IMR-90 (cell line): ENCODE measurements at regions not wholly inside any gene's neighbourhood (a gene's known extent, or its start where the extent isn't known, plus 50 kb on each side); places are given as distances from the start of the nearest gene placed in this dataset.

Source experiments
- ATAC-seq: fragments of 200-7000 bp; cut with Tn5 transposase; 2 replicates; pipeline ENCODE4 v1.9.1; 2020; ENCODE audit warnings: low read depth, mild to moderate bottlenecking, moderate library complexity
- BruUV-seq: library from RNA; stranded (reverse); fragments of 400-500 nt; replicated peaks from 2 replicates; lab custom pipeline; 2021; lab: Mats Ljungman, UMichigan
- CTCF ChIA-PET: fragments of 300-600 bp; formaldehyde crosslinking; extraction: SDS; loops from one replicate; lab custom pipeline; 2021; ENCODE audit warnings: antibody characterized with exemption; lab: Yijun Ruan, JAX
- POLR2A ChIA-PET: fragments of 300-600 bp; sonication (Branson Sonifier 250); formaldehyde crosslinking; loops from one replicate; lab custom pipeline; 2022; ENCODE audit warnings: antibody characterized with exemption; ENCODE audit not compliant: unreplicated experiment; lab: Charles Lee
- DNase-seq: peaks from one replicate; pipeline ENCODE4 v3.0.0; 2013
- H2AFZ ChIP-seq: replicated peaks from 2 replicates; pipeline ENCODE3; 2013; ENCODE audit warnings: low read length, mild to moderate bottlenecking; ENCODE audit not compliant: poor library complexity
- H2AK5ac ChIP-seq: 2 replicates; pipeline ENCODE4 v1.6.1; 2013; ENCODE audit warnings: low read depth, low read length, inconsistent platforms
- H2AK9ac ChIP-seq: replicated peaks from 2 replicates; pipeline ENCODE3; 2013; ENCODE audit warnings: mild to moderate bottlenecking, low read depth, low read length, moderate library complexity; ENCODE audit not compliant: poor library complexity
- H2BK120ac ChIP-seq: 2 replicates; pipeline ENCODE4 v1.6.1; 2013; ENCODE audit warnings: low read depth, low read length, inconsistent platforms
- H2BK15ac ChIP-seq: 3 replicates; pipeline ENCODE4 v1.6.1; 2013; ENCODE audit warnings: low read depth, low read length, inconsistent platforms
- H2BK20ac ChIP-seq: 2 replicates; pipeline ENCODE4 v1.6.1; 2013; ENCODE audit warnings: low read depth, mild to moderate bottlenecking, inconsistent platforms, low read length, moderate library complexity
- H2BK5ac ChIP-seq: 2 replicates; pipeline ENCODE4 v1.6.1; 2013; ENCODE audit warnings: mild to moderate bottlenecking, low read depth, low read length, inconsistent platforms; ENCODE audit not compliant: poor library complexity, severe bottlenecking
- H3K14ac ChIP-seq: replicated peaks from 2 replicates; pipeline ENCODE4 v1.6.1; 2013; ENCODE audit warnings: low read depth, low read length, inconsistent platforms
- H3K18ac ChIP-seq: 2 replicates; pipeline ENCODE4 v1.6.1; 2013; ENCODE audit warnings: low read depth, low read length, control low read depth
- H3K23ac ChIP-seq: 2 replicates; pipeline ENCODE4 v1.6.1; 2013; ENCODE audit warnings: low read depth, low read length, inconsistent platforms
- H3K27ac ChIP-seq: 2 replicates; pipeline ENCODE4 v1.5.1; 2013; ENCODE audit warnings: mild to moderate bottlenecking, control low read depth, low read length; ENCODE audit not compliant: insufficient read depth
- H3K27me3 ChIP-seq: 2 replicates; pipeline ENCODE4 v1.6.1; 2013; ENCODE audit warnings: low read length; ENCODE audit not compliant: control insufficient read depth, insufficient read depth
- H3K36me3 ChIP-seq: 2 replicates; pipeline ENCODE4 v1.6.1; 2013; ENCODE audit warnings: low read length, mixed read lengths; ENCODE audit not compliant: control insufficient read depth, insufficient read depth
- H3K4ac ChIP-seq: 2 replicates; pipeline ENCODE4 v1.6.1; 2013; ENCODE audit warnings: low read depth, low read length, inconsistent platforms
- H3K4me1 ChIP-seq: 2 replicates; pipeline ENCODE4 v1.6.1; 2013; ENCODE audit warnings: low read length, mixed read lengths; ENCODE audit not compliant: control insufficient read depth, insufficient read depth
- H3K4me2 ChIP-seq: 2 replicates; pipeline ENCODE4 v1.6.1; 2013; ENCODE audit warnings: low read depth, mild to moderate bottlenecking, control low read depth, low read length, moderate library complexity
- H3K4me3 ChIP-seq: 2 replicates; pipeline ENCODE4 v1.5.1; 2013; ENCODE audit warnings: low read depth, mild to moderate bottlenecking, control low read depth, low read length, moderate library complexity; ENCODE audit not compliant: insufficient read depth
- H3K56ac ChIP-seq: 2 replicates; pipeline ENCODE4 v1.6.1; 2013; ENCODE audit warnings: low read length, inconsistent platforms; ENCODE audit not compliant: insufficient read depth; ENCODE audit errors: extremely low read depth
- H3K79me1 ChIP-seq, 2 experiments: 2 replicates each; pipeline ENCODE4 v1.6.1; 2013; ENCODE audit warnings: low read length in 2 of 2, inconsistent platforms in 1 of 2, low read depth in 1 of 2
- H3K9ac ChIP-seq: 2 replicates; pipeline ENCODE4 v1.6.1; 2013; ENCODE audit warnings: low read depth, low read length, control low read depth
- H3K9me1 ChIP-seq: 2 replicates; pipeline ENCODE4 v1.6.1; 2013; ENCODE audit warnings: low read length, inconsistent platforms; ENCODE audit not compliant: insufficient read depth
- H3K9me3 ChIP-seq: 2 replicates; pipeline ENCODE4 v1.6.1; 2013; ENCODE audit warnings: low read length; ENCODE audit not compliant: control insufficient read depth, insufficient read depth
- H4K20me1 ChIP-seq: 2 replicates; pipeline ENCODE4 v1.6.1; 2013; ENCODE audit warnings: low read length, inconsistent platforms; ENCODE audit not compliant: insufficient read depth
- H4K5ac ChIP-seq: 2 replicates; pipeline ENCODE4 v1.6.1; 2013; ENCODE audit warnings: mild to moderate bottlenecking, low read depth, low read length, control low read depth
- H4K8ac ChIP-seq, 2 experiments: 2 replicates each; pipeline ENCODE4 v1.6.1; 2013; ENCODE audit warnings: low read depth in 2 of 2, low read length in 2 of 2, control low read depth in 1 of 2, inconsistent platforms in 1 of 2
- H4K91ac ChIP-seq: 2 replicates; pipeline ENCODE4 v1.6.1; 2013; ENCODE audit warnings: low read depth, low read length, inconsistent platforms; ENCODE audit not compliant: insufficient read depth
- CEBPB ChIP-seq: IDR thresholded peaks from 2 replicates; pipeline ENCODE4 v1.6.1; 2012; ENCODE audit warnings: low read depth, low read length, improper control_type of control experiment
- CHD1 ChIP-seq: IDR thresholded peaks from 2 replicates; pipeline ENCODE4 v1.6.1; 2012; ENCODE audit warnings: low read depth, low read length, improper control_type of control experiment
- CTCF ChIP-seq: conservative IDR thresholded peaks from 2 replicates; pipeline ENCODE4 v1.5.1; 2012; ENCODE audit warnings: mild to moderate bottlenecking, low read depth, low read length, improper control_type of control experiment
- ELK1 ChIP-seq: fragments of 150-350 bp; IDR thresholded peaks from 2 replicates; pipeline ENCODE4 v1.6.1; 2016; ENCODE audit warnings: low read depth, mild to moderate bottlenecking, low read length, moderate library complexity, borderline replicate concordance
- FOS ChIP-seq: fragments of 150-350 bp; IDR thresholded peaks from 2 replicates; pipeline ENCODE4 v1.6.1; 2016; ENCODE audit warnings: low read depth, low read length
- MAFK ChIP-seq: IDR thresholded peaks from 2 replicates; pipeline ENCODE4 v1.6.1; 2012; ENCODE audit warnings: low read depth, low read length, improper control_type of control experiment
- MAZ ChIP-seq: IDR thresholded peaks from 2 replicates; pipeline ENCODE4 v1.6.1; 2012; ENCODE audit warnings: low read depth, mild to moderate bottlenecking, low read length, improper control_type of control experiment, moderate library complexity, borderline replicate concordance
- MXI1 ChIP-seq: IDR thresholded peaks from 2 replicates; pipeline ENCODE4 v1.6.1; 2012; ENCODE audit warnings: low read depth, mild to moderate bottlenecking, low read length, moderate library complexity, borderline replicate concordance
- NFE2L2 ChIP-seq: fragments of 150-350 bp; IDR thresholded peaks from 2 replicates; pipeline ENCODE4 v1.6.1; 2016; ENCODE audit warnings: low read depth, mild to moderate bottlenecking, low read length
- POLR2A ChIP-seq: IDR thresholded peaks from 2 replicates; pipeline ENCODE4 v1.6.1; 2012; ENCODE audit warnings: mild to moderate bottlenecking, low read depth, low read length
- RAD21 ChIP-seq: IDR thresholded peaks from 2 replicates; pipeline ENCODE4 v1.6.1; 2012; ENCODE audit warnings: low read length, improper control_type of control experiment
- RCOR1 ChIP-seq: IDR thresholded peaks from 2 replicates; pipeline ENCODE4 v1.6.1; 2012; ENCODE audit warnings: mild to moderate bottlenecking, low read length, improper control_type of control experiment; ENCODE audit not compliant: insufficient replicate concordance
- RFX5 ChIP-seq: IDR thresholded peaks from 2 replicates; pipeline ENCODE4 v1.8.0; 2012; ENCODE audit warnings: low read depth, mild to moderate bottlenecking, low read length, moderate library complexity
- USF2 ChIP-seq: fragments of 150-350 bp; IDR thresholded peaks from 2 replicates; pipeline ENCODE4 v1.6.1; 2017; ENCODE audit warnings: mild to moderate bottlenecking, antibody characterized with exemption, low read length, low read depth
- WGBS, 2 experiments: methylation state at CpG; one replicate each; pipeline versions ENCODE4 v1.1.5 to v1.1.7; 2013; ENCODE audit warnings: missing lambda C conversion rate in 2 of 2; ENCODE audit not compliant: insufficient read length in 1 of 2; ENCODE audit errors: extremely low coverage in 2 of 2; 5-methylcytosine and 5-hydroxymethylcytosine counted together
- dilution Hi-C: fragments of 300-500 bp; cut with HindIII; formaldehyde crosslinking; loops from one replicate; pipeline ENCODE4 v1.14.3; 2018; ENCODE audit warnings: low sequenced_read_pairs; ENCODE audit not compliant: unreplicated experiment
- in situ Hi-C: fragments of 300-500 bp; cut with MboI; formaldehyde crosslinking; loops from 3 replicates; pipeline ENCODE4 v1.14.3; 2019; ENCODE audit warnings: low sequenced_read_pairs, inconsistent platforms, mixed read lengths
- intact Hi-C: fragments of 100-400 bp; cut with micrococcal nuclease; formaldehyde crosslinking; loops from 2 replicates; pipeline ENCODE4 v1.10.0; 2022

GRCh38 chr6:5876076-5876475, 130.6 kb downstream of the NRN1 start:
- POLR2A ChIA-PET, result no interaction called here
- Histone ChIP-seq H3K23ac (no peak overlapping the region), H3K79me1 (no peaks in the 10 kb centered on the region), H2BK5ac (no peak overlapping the region), H2AK9ac (no peak overlapping the region), H3K9ac (no peak overlapping the region), H2BK15ac (no peak overlapping the region), H4K8ac (no peak overlapping the region), H2BK120ac (no peak overlapping the region), H3K27ac (no peak overlapping the region), H3K9me3 (peaks cover 2% of the 10 kb centered on the region; the same call in 1 of the 2 replicates), H2AFZ (no peak overlapping the region), H2BK20ac (no peak overlapping the region), H3K18ac (no peak overlapping the region), H3K27me3 (no peaks in the 10 kb centered on the region), H3K4ac (no peak overlapping the region), H3K4me1 (no peaks in the 10 kb centered on the region), H3K56ac (no peak overlapping the region), H3K36me3 (no peaks in the 10 kb centered on the region), H3K4me2 (no peak overlapping the region), H4K91ac (no peak overlapping the region), H2AK5ac (no peak overlapping the region), H3K14ac (no peak overlapping the region), H3K9me1 (no peaks in the 10 kb centered on the region), H3K4me3 (no peak overlapping the region), H4K20me1 (no peaks in the 10 kb centered on the region), H4K5ac (no peak overlapping the region)
- CTCF ChIA-PET, result no interaction called here
- no CpG with 5 or more reads among the region's 4 CpGs for WGBS, 2 experiments
- intact Hi-C loops (no loop called here), in situ Hi-C loops (no loop called here), dilution Hi-C loops (no loop called here)
- DNase-seq (no peak), ATAC-seq (no peak)
- no TSS peak for BruUV-seq
- TF ChIP-seq MXI1 (no peak), RFX5 (no peak), MAZ (no peak), NFE2L2 (no peak), RCOR1 (no peak), RAD21 (no peak), ELK1 (no peak), FOS (no peak), CTCF (no peak), POLR2A (no peak), CHD1 (no peak), USF2 (no peak), MAFK (no peak), CEBPB (no peak)
